Lower leg skin (tissue), 4 donors: ENCODE measurements at regions not wholly inside any gene's neighbourhood (a gene's known extent, or its start where the extent isn't known, plus 50 kb on each side); places are given as distances from the start of the nearest gene placed in this dataset.

ENCODE experiments used
- DNase-seq, 2 donors: peaks; one replicate each; pipeline ENCODE4 v3.0.0-alpha.2; 2019; ENCODE audit warnings: low spot score in 2 of 2
- H3K4me3 ChIP-seq: fragments of 200-600 bp; sonication (generic); 2 replicates; pipeline ENCODE4 v1.5.1; 2017; ENCODE audit warnings: mild to moderate bottlenecking, low read depth; ENCODE audit not compliant: poor library complexity, severe bottlenecking
- CTCF ChIP-seq, 3 donors: fragments of 450-650 bp; IDR thresholded peaks; one replicate each; pipeline ENCODE4 v1.5.1; 2016; ENCODE audit warnings: antibody characterized with exemption in 3 of 3, mild to moderate bottlenecking in 3 of 3, moderate library complexity in 2 of 3
- POLR2A ChIP-seq, 2 donors: fragments of 450-650 bp; IDR thresholded peaks; one replicate each; pipeline ENCODE4 v1.6.1; 2016 to 2017; ENCODE audit warnings: antibody characterized with exemption in 2 of 2, mild to moderate bottlenecking in 1 of 2, moderate library complexity in 1 of 2
- WGBS, 2 donors: methylation state at CpG; one replicate each; pipeline ENCODE4 v1.1.5; 2018; 5-methylcytosine and 5-hydroxymethylcytosine counted together
- intact Hi-C: fragments of 100-400 bp; cut with DNase I; formaldehyde crosslinking; loops from one replicate; pipeline ENCODE4 v1.15.0; 2023; ENCODE audit warnings: low total_unique reads

GRCh38 chr6:139713424-139713823 lies 339.0 kb upstream of the CITED2 start:
- H3K4me3 ChIP-seq, result no peak overlapping the region
- WGBS, 2 donors, result 76 to 78% methylated on average over 3 of the region's 3 CpGs
- intact Hi-C loops, result no loop called here
- DNase-seq, result no peak
- TF ChIP-seq POLR2A (IDR thresholded peaks at IDR 0.05) (no peak), CTCF (IDR thresholded peaks at IDR 0.05) (no peak)

GRCh38 chr6:139712830-139713229 lies 338.4 kb upstream of the CITED2 start:
- TF ChIP-seq CTCF (IDR thresholded peaks at IDR 0.05) (no peak), POLR2A (IDR thresholded peaks at IDR 0.05) (no peak)
- DNase-seq, result no peak
- no peak overlapping the region for H3K4me3 ChIP-seq
- WGBS, 2 donors, result 80 to 84% methylated on average over 3 of the region's 3 CpGs
- intact Hi-C loops, result no loop called here

- DNase-seq, result no peak
- WGBS, 2 donors, result 64 to 71% methylated on average over 2 of the region's 2 CpGs
- intact Hi-C loops, result no loop called here
- no peak overlapping the region for H3K4me3 ChIP-seq
- no peak for TF ChIP-seq CTCF (IDR thresholded peaks at IDR 0.05)
- no peak for TF ChIP-seq POLR2A (IDR thresholded peaks at IDR 0.05)
These were observed 337.5 kb upstream of the CITED2 start for GRCh38 chr6:139711804-139712585.

- no peak overlapping the region for H3K4me3 ChIP-seq
- no peak for DNase-seq
- intact Hi-C loops, result no loop called here
- TF ChIP-seq POLR2A (IDR thresholded peaks at IDR 0.05) (no peak), CTCF (IDR thresholded peaks at IDR 0.05) (no peak)
These were observed 336.1 kb upstream of the CITED2 start for GRCh38 chr6:139710556-139710955.

- TF ChIP-seq CTCF (IDR thresholded peaks at IDR 0.05) (no peak), POLR2A (IDR thresholded peaks at IDR 0.05) (no peak)
- DNase-seq, result no peak
- no peak overlapping the region for H3K4me3 ChIP-seq
- 22 to 30% methylated on average over 6 of the region's 6 CpGs for WGBS, 2 donors
- intact Hi-C loops, result no loop called here
These were observed 334.1 kb upstream of the CITED2 start for GRCh38 chr6:139708337-139709199.
